WTC11 (cell line): ENCODE measurements at regions not wholly inside any gene's neighbourhood (a gene's known extent, or its start where the extent isn't known, plus 50 kb on each side); places are given as distances from the start of the nearest gene placed in this dataset.

Source experiments
- ATAC-seq: fragments of 200-7000 bp; cut with Tn5 transposase; 2 replicates; pipeline ENCODE4 v1.10.0; 2021; ENCODE audit warnings: mild to moderate bottlenecking, moderate library complexity
- CTCF ChIA-PET: fragments of 300-600 bp; sonication (Branson Sonifier 250); formaldehyde crosslinking; loops from one replicate; lab custom pipeline; 2021; ENCODE audit warnings: antibody characterized with exemption; lab: Charles Lee
- POLR2A ChIA-PET: fragments of 350-600 bp; sonication (Branson Sonifier 250); formaldehyde crosslinking; loops from one replicate; lab custom pipeline; 2021; ENCODE audit warnings: antibody characterized with exemption; lab: Charles Lee
- DNase-seq: peaks from one replicate; pipeline ENCODE4 v3.0.0; 2021; ENCODE audit warnings: low spot score
- H3K27ac Mint-ChIP-seq: 2 replicates; pipeline ENCODE4 v1.8.0; 2021; ENCODE audit warnings: mixed read lengths
- H3K27me3 Mint-ChIP-seq: 2 replicates; pipeline ENCODE4 v1.8.0; 2021; ENCODE audit warnings: low read depth, mild to moderate bottlenecking, moderate library complexity, mixed read lengths
- H3K36me3 Mint-ChIP-seq: 2 replicates; pipeline ENCODE4 v1.8.0; 2021; ENCODE audit warnings: mixed read lengths
- H3K4me1 Mint-ChIP-seq: 2 replicates; pipeline ENCODE4 v1.8.0; 2022; ENCODE audit warnings: mixed read lengths
- H3K4me3 Mint-ChIP-seq: 2 replicates; pipeline ENCODE4 v1.8.0; 2021; ENCODE audit warnings: mild to moderate bottlenecking, moderate library complexity, mixed read lengths
- H3K9me3 Mint-ChIP-seq: 2 replicates; pipeline ENCODE4 v1.8.0; 2021; ENCODE audit warnings: mixed read lengths
- ARID4B ChIP-seq: sonication (generic); formaldehyde crosslinking; IDR thresholded peaks from 2 replicates; pipeline ENCODE4 v1.8.0; 2023; ENCODE audit warnings: missing genetic modification reagents, mild to moderate bottlenecking, borderline replicate concordance
- ATF6 ChIP-seq: sonication (generic); formaldehyde crosslinking; IDR thresholded peaks from 2 replicates; pipeline ENCODE4 v1.8.1; 2023; ENCODE audit warnings: mild to moderate bottlenecking, missing genetic modification reagents
- EMX1 ChIP-seq: fragments of 250-450 bp; sonication (Bioruptor Pico); IDR thresholded peaks from 2 replicates; pipeline ENCODE4 v1.8.0; 2021; ENCODE audit warnings: mild to moderate bottlenecking
- ERG ChIP-seq: fragments of 250-450 bp; sonication (Bioruptor Pico); IDR thresholded peaks from 2 replicates; pipeline ENCODE4 v1.8.0; 2021; ENCODE audit warnings: mild to moderate bottlenecking
- HMGA2 ChIP-seq: fragments of 250-450 bp; sonication (Bioruptor Pico); IDR thresholded peaks from 2 replicates; pipeline ENCODE4 v1.4.0; 2021; ENCODE audit warnings: mild to moderate bottlenecking, moderate library complexity
- HMGXB4 ChIP-seq: sonication (generic); formaldehyde crosslinking; IDR thresholded peaks from 2 replicates; pipeline ENCODE4 v1.8.1; 2023; ENCODE audit warnings: mild to moderate bottlenecking, moderate library complexity, missing genetic modification reagents
- JAZF1 ChIP-seq: fragments of 250-450 bp; sonication (Bioruptor Pico); IDR thresholded peaks from 2 replicates; pipeline ENCODE4 v1.9.0; 2021; ENCODE audit warnings: moderate library complexity, mild to moderate bottlenecking, inconsistent platforms
- NFE2L1 ChIP-seq: sonication (generic); formaldehyde crosslinking; IDR thresholded peaks from 2 replicates; pipeline ENCODE4 v1.8.1; 2023; ENCODE audit warnings: missing genetic modification reagents
- NFYB ChIP-seq: sonication (generic); formaldehyde crosslinking; conservative IDR thresholded peaks from 2 replicates; pipeline ENCODE4 v1.8.0; 2022; ENCODE audit warnings: low read depth, missing genetic modification reagents
- OVOL2 ChIP-seq: fragments of 250-450 bp; sonication (Bioruptor Pico); IDR thresholded peaks from 2 replicates; pipeline ENCODE4 v1.9.0; 2021; ENCODE audit warnings: mild to moderate bottlenecking, borderline replicate concordance
- TEAD1 ChIP-seq: sonication (generic); formaldehyde crosslinking; IDR thresholded peaks from 2 replicates; pipeline ENCODE4 v1.8.0; 2022; ENCODE audit warnings: mild to moderate bottlenecking, missing genetic modification reagents
- USF1 ChIP-seq: sonication (generic); formaldehyde crosslinking; IDR thresholded peaks from 2 replicates; pipeline ENCODE4 v1.8.0; 2022; ENCODE audit warnings: mild to moderate bottlenecking, missing genetic modification reagents
- USF2 ChIP-seq: sonication (generic); formaldehyde crosslinking; IDR thresholded peaks from 2 replicates; pipeline ENCODE4 v1.8.1; 2023; ENCODE audit warnings: mild to moderate bottlenecking, missing genetic modification reagents, moderate library complexity
- ZNF232 ChIP-seq: sonication (generic); formaldehyde crosslinking; IDR thresholded peaks from 2 replicates; pipeline ENCODE4 v1.8.0; 2022; ENCODE audit warnings: mild to moderate bottlenecking, missing genetic modification reagents
- ZNF396 ChIP-seq: fragments of 250-450 bp; sonication (Bioruptor Pico); IDR thresholded peaks from 2 replicates; pipeline ENCODE4 v1.8.0; 2021; ENCODE audit warnings: mild to moderate bottlenecking, moderate library complexity, borderline replicate concordance
- ZNF423 ChIP-seq: fragments of 250-450 bp; sonication (Bioruptor Pico); IDR thresholded peaks from 2 replicates; pipeline ENCODE4 v2.1.2; 2022; ENCODE audit warnings: mild to moderate bottlenecking, moderate library complexity
- ZNF425 ChIP-seq: fragments of 250-450 bp; sonication (Bioruptor Pico); conservative IDR thresholded peaks from 2 replicates; pipeline ENCODE4 v1.9.0; 2021; ENCODE audit warnings: mild to moderate bottlenecking

- H3K27me3 Mint-ChIP-seq = peaks cover 3% of the 10 kb centered on the region
- H3K4me1 Mint-ChIP-seq = no peaks in the 10 kb centered on the region
- ChIA-PET POLR2A (no interaction called here), CTCF (no interaction called here)
- no peaks in the 10 kb centered on the region for H3K9me3 Mint-ChIP-seq
- ATAC-seq (no peak), DNase-seq (no peak)
- H3K4me3 Mint-ChIP-seq = no peak overlapping the region
- no peak for TF ChIP-seq USF2 (CRISPR knock-in tag)
- TF ChIP-seq NFE2L1 (CRISPR knock-in tag) = no peak
- TF ChIP-seq HMGXB4 = no peak
- TF ChIP-seq ERG (CRISPR knock-in tag) = no peak
- TF ChIP-seq JAZF1 (CRISPR knock-in tag) = no peak
- TF ChIP-seq ZNF396 (CRISPR knock-in tag) = no peak
- no peak for TF ChIP-seq HMGA2 (CRISPR knock-in tag)
- no peak for TF ChIP-seq ARID4B
- TF ChIP-seq ZNF232 (CRISPR knock-in tag) = no peak
- no peak for TF ChIP-seq NFYB
- TF ChIP-seq TEAD1 (CRISPR knock-in tag) = no peak
- no peak for TF ChIP-seq EMX1
- TF ChIP-seq ATF6 (CRISPR knock-in tag) = no peak
- TF ChIP-seq ZNF423 (CRISPR knock-in tag) = no peak
- no peak for TF ChIP-seq OVOL2 (CRISPR knock-in tag)
- TF ChIP-seq ZNF425 (CRISPR knock-in tag) = no peak
- TF ChIP-seq USF1 = no peak
- TF ChIP-seq, all 79 proteins: peak for 0
- Mint-ChIP-seq H3K36me3 (no peaks in the 10 kb centered on the region), H3K27ac (no peak overlapping the region; the same call in 1 of the 2 replicates)
Observed at GRCh38 chr5:36820900-36821299, 55.7 kb upstream of the NIPBL start.
